GM12873 (cell line): ENCODE measurements at regions not wholly inside any gene's neighbourhood (a gene's known extent, or its start where the extent isn't known, plus 50 kb on each side); places are given as distances from the start of the nearest gene placed in this dataset.

Experiments
- CTCF ChIP-seq: IDR thresholded peaks from 2 replicates; pipeline ENCODE4 v1.5.1; 2012; ENCODE audit warnings: low read depth, mild to moderate bottlenecking, moderate library complexity, low read length, control low read depth; ENCODE audit not compliant: insufficient read depth; ENCODE audit errors: missing control alignments

- no peak for TF ChIP-seq CTCF
These were observed 380.6 kb upstream of the NEGR1 start for GRCh38 chr1:72662918-72663317.

GRCh38 chr1:72650843-72651435 is 368.6 kb upstream of the NEGR1 start:
- no peak for TF ChIP-seq CTCF

DNA sequence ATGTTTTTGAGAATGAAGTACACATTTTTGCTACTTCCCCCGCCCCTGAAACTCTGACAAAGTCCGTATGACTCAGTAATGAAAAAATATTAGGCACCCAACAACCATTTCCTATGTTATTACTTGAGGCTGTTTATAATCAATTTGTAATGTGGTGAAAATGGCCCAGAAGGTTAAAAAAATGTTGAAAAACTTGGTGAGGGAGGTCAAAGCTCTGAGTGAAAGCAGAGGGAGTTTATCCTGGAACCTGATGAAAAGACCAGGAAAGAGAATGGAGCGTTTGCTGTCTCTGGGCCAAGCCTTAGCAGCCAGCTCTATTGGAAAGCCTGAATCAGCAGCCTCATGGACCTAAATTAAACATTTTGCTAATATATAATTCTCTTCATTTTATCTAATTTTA is 367.7 kb upstream of the NEGR1 start:
- TF ChIP-seq CTCF: no peak

- no peak for TF ChIP-seq CTCF
These were observed 367.0 kb upstream of the NEGR1 start for GRCh38 chr1:72649211-72649888.

DNA sequence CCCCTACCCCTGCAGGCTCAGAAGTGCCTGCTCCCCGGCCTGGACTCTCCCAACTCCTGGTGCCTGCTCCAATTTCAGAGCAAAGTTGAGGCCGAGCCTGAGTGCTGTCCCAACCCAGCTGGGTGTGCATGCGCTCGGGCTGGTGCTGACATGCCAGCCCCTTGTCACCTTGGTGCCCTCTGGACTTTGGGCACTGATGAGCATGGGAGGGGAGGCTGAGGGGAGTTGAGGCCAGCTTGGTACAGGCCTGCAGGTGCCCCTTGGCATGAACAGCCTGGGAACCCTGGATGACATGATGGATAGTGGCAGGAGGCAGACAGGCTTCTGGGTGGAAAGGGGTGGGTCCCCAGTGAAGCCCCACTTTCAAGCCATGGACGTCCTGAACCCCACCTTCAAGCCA is 366.1 kb upstream of the NEGR1 start:
- TF ChIP-seq CTCF: no peak

- TF ChIP-seq CTCF: no peak
These were observed 360.8 kb upstream of the NEGR1 start for GRCh38 chr1:72643142-72643541.

DNA sequence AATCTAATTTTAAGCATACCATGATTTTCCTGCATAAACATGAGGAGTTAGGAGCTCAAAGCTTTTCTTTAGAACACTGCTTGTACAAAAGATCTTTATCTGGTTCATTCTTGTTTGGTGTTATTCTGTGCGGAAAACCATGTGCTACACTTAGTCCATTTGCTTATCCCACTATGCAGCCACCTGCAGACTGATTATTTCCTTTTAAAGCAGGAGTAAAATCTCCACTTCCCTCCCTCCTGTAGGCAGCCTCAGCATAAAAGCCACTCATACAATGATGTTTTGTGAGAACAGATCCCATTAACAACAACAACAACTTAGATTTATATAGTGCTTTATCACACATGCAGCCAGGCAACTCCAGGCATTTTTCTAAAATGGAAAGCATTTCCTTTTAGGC is 355.3 kb upstream of the NEGR1 start:
- no peak for TF ChIP-seq CTCF

- TF ChIP-seq CTCF: no peak
These were observed 354.3 kb upstream of the NEGR1 start for GRCh38 chr1:72636631-72637030.
